Superior temporal gyrus (tissue), 1 donor: ENCODE measurements at regions not wholly inside any gene's neighbourhood (a gene's known extent, or its start where the extent isn't known, plus 50 kb on each side); places are given as distances from the start of the nearest gene placed in this dataset.

Source experiments
- DNase-seq: peaks from one replicate; pipeline ENCODE4 v3.0.0-alpha.2; 2016; ENCODE audit errors: extremely low spot score

DNA sequence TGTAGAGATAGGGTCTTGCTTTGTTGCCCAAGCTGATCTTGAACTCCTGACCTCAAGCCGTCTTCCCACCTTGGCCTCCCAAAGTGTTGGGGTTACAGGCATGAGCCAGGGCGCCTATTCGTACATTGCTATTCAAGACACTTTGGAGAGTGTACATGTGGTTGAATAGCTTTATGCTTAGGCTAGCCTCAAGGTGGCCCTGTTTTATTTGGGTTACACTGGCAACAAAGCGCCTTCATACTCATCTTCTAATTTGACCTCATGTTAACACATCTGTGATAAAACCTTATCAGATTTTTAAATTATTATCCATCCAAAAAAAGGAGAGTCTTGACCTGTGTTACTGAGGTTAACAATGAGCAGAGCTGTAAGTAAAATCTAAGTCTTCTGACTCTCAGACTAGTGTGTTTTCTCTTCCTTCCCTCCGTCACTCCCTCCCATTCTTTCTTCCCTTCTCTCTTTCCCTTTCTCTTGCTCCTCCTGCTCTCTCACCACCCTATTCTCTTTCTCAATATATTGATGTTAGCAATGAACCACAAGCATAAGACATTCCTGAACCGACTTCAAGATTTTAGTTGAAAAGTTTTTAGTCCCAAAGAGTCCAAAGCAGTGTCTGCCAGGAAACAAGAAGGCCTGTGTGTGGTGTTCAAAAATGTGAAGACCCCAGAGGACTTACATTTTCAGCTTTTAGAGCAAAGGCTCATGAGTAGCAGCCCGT lies 603.7 kb upstream of the CFAP20DC start:
- no peak for DNase-seq

DNA sequence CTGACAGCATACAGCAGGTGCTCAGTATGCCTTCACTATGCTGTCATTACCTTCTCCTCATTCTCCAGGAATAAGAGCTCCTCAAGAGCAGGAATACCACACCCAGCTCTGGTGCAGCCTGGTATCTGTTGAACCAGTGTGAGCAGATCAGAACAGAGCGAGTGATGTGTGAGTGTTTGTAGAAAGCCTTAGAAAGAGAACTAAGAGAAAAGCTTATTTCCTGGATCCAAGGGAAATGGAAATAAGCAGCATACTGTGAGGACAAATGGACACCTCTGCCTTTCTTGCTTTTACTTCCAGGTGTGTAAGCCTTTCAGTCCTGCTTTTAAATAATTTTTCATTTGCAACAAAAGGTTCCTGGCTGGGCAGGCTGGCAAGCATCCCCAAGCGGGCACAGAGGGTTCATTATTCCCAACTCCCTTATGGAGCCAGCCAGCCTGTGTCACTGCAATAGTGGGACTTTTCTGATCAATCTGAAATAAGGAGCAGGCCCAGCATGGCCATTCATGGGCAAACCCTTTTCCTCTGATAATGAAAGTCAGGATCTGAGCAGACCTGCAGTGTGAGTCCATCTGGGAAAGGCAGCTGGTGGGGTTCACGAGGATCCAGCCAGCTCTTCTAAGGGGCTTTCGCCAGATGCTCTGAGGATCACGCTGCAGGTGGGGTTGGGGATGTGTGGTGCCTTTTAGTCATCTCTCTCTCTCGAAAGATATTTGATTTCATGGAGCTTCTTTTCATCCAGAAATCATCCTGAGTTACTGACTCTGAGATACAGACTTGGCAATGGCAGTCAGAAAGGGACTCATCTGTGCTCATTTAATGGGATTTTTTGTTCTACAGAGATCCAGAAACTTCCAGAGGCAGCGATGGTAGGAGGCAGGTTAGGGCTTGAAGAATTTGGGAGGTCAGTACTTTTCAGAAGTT lies 594.9 kb upstream of the CFAP20DC start:
- DNase-seq: peak; percentile 64

DNA sequence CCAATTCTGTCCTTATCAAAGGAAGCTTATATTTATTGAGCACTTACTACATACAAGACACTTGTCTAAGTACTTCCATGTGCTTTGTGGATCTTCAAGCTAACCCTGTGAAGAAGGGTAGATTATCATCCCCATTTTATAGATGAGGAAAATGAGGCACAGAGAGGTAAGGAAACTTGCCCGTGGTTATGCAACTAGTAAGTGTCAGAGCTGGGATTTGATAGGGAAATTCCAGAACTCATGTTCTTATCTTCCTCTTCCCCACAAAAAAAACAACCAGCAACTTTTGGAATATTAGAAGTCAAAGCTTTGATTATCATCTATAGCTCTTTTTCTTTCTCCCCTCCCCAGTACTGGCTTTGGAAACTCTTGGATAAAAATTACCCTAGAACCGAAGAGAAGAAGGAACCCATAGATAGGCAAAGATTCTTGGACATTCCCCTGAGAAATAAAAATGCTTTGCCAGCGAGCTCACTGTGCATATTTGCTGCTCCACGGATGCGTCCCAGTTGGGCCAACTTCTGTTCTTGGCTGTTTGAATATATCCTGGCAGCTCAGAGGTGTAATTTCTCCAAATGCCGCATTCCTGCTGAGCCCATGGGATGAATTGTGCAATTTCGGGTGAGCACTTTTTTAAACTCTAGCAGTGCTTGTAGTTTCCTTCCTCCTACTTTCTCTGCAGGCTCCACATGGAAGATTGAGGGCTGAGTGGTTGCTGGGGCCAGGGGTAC lies 591.5 kb upstream of the CFAP20DC start:
- peak; percentile 42 for DNase-seq

DNA sequence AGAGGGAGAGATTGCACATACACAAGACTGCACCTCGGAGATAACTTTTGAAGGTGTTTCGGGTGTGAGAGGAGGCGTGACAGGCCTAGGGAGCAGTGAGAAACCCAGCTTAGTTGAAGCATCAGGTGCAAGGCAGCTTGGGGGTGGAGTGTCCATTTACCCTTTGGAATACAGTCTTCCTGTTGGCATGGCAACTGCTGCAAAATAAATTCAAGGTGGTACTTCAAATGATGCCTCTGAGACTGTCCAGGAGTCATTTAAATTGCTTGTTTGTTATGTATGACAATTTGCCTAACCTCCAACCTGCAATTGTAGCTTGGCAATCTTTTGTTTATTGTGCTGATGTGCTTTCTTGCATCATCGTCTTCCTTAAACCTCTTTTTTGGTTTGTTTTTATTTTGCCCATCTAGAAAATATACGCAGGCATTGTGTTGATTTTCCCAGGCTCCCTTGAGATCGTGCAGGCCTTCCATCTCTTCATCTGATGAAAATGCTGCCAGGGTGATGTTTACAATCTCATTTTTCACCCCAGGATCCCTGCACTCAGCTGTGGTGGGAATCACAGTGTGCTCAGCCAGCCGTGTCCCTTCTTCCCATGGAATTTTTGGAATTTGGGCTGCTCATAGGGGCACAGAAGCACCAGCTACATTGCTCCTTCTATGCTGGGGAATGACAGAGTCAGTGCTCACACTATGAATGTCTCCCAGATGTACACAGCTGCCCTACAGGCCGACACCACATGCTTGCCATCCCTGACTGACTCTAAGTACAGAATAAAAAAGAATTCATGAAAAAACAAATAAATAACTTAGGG lies 583.1 kb upstream of the CFAP20DC start:
- DNase-seq: no peak

DNA sequence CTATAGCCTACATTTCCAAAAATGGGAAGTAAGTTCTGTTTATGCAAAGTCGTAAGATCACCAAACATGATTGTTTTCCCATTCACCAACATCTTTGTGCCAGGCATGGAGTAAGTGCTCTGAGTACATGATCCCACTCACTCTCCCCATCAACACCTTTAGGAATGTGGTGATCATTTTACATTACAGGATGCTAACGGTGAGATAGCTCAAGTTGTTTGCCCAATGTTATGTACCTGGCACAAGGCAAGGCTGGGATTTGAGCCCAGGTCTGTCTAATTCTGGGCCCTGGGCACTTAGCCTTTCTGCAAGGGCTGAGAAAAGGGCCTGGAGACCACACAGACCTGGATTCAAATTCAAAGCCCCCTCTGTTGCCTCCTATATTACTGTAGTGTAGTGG lies 581.7 kb upstream of the CFAP20DC start:
- no peak for DNase-seq

DNA sequence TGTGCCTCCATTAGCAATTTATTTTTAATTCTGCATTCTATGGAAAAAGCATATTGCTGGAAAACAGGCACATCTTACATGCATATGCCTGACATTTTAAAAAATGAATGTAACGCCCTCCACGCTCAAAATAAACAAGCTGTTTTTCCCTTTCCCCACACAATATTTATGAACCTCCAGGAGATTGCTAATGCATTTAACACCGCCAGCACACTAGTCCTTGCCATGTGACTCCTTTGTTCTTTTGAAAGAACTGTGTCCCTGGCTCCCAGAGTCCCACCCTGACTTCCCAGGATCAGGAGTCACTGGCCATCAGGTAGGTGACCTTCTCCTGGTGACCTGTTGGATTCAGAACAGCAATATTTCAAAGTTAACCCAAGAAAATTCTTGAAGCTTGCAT lies 571.2 kb upstream of the CFAP20DC start:
- no peak for DNase-seq

DNA sequence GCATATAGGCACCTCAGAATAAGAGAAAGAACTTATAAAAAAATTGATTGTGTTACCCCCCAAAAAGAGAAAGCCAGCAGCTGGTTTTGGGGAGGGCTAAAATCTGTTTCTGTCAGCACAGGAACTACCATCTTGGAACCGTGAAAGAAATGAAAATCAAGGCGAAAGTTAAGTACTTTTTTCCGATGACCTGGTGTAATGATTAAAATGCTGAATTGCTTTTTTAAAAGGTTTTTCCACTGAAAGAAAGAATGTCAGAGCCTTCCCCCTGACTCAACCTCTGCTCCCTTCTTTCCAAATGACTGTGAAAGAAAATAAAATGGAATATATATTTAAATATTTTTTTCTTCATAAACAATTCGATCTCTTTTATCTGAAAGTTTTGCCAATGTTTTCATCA lies 570.5 kb upstream of the CFAP20DC start:
- DNase-seq: no peak

DNA sequence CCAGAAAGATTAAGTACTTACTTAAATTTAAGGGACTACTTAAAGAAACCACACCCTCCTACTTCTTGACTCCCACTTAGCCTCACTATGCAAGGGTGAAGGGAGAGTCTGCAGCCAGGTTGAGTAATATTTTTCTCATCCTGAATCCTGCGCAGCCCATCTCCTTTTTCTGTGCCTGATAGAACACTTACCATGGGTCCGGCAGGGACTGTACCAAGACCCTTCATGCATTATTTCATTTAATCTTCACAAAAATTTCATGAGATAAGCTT lies 562.6 kb upstream of the CFAP20DC start:
- no peak for DNase-seq

DNA sequence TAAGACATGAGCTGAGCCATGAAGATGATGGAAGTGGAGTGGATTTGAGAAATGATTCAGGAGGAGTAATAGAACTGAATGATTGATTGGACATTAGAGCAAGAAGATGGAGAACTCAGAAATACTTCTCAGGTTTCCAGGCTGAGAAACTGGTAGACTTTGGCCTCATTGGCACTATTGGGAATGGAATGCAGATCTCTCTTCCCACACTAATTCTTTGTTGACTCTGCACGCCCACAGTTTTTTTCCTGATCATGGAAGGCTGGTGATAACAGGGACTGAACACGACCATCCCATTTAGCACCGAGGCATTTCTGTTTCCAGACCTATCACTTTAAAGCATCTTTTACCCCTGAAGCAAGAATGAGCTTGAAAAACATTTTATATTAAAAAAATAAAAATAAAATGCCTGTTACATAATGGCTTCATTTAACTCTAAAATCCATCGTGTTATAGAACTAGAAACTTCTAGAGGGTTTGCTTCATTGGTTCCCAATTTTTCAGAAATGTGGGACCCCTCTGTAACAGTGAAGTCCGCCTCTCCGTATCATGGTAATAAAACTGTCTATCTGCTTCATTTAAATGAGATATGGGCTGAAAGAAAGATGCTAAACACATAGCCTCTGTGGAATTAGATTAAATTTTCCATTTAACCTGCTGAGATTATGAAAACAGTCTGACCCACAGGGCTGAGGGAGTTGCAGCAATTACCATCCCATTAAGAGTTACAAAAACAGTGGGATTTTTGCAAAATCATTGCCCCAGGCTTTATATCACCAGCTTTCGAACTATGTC lies 562.0 kb upstream of the CFAP20DC start:
- no peak for DNase-seq

DNA sequence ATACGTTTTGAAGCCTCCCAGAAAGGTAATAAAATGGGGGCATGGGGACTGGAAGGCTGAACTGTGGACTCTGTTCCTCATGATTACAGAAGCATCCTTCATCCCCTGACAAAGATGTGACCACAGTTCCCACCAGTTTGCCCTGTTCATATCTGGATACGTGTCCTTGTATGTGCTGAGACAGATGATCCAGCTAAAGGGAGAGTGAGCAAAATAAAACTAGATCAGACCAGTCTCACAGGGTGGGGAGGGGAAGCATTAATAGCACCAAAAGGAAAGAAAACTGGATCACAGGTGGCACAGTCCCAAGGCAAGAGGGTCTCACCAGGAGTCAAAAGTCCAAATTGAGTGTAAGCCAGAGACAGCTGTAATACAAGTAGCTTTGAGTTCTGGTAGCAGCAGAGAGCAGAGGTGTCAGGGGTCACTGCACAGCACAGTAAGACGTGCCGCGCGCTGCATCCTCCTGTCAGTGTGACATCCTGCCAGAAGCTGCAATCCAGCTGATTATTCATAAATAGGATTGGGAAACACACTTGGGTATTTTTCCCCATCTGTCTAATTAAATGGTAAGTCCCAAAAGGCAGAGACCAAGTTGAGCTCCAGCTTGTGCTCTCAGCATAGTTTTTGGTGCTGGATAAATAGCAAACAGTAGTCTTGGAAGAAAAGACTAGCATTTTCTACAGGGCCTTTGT lies 560.0 kb upstream of the CFAP20DC start:
- DNase-seq: no peak

DNA sequence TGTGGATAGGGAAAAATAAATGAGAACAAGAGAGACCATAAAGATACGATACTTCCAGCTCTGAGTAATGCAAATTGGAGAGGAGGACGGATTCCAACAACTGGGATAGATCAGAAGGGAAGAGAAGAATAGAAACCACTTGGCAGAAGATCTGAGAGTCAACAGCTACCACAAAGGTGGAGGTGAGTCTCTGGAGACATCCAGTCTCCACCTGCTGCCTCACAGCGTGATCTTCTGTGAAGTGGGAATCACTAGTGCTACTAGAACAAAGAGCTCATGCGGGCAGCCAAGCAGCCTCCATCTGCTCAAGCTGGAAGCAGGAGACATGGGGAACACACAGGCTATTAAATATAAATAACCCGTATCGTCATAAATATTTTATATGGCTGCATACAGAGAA lies 558.5 kb upstream of the CFAP20DC start:
- DNase-seq: no peak

DNA sequence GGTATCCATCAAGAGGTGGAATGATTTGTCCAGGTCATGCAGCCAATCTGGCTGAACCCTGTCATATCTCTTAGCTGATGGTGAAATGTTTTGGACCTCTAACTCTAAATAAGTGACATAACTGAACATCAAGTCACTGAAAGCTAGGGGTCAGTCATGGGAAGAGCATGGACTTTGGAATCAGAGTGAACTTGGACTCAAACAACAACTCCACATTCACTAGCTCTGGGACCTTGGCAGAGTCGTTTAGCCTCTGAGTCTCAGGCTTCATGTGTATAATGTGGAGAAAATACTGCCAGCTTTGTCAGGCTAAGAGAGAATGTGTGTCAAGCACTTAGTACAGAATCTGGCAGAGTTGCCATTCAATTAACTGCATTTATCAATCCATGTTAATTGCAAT lies 557.8 kb upstream of the CFAP20DC start:
- peak; percentile 40 for DNase-seq

DNA sequence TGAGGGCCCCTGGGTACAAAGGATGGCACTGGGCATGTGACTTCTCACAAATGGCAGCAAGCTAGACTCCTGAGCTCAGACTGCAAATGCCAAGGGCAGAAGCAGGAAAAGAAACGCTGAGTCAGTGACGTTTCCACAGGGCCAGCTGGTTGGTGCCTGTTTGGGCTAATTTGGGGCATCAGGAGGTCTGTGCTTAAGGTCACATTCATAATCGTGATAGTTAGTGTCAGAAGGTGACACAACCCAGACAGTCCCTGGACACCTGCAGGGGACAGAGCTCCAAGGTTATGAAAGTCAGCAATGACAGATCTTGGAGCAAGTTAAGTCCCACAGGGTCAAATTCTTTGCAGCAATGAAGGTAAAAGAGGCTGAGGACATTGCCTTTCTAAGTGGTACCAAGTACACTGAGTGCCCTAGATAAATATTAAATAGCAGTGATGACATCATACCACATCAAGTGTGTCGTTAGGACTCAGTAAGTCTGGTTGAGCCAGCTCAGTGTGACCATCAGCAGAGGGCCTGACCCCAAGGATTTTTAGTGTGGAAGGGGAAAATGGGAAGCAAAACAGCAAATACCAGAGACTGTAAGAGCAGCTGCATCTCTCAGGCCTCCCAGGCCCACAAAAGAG lies 556.9 kb upstream of the CFAP20DC start:
- DNase-seq: no peak

DNA sequence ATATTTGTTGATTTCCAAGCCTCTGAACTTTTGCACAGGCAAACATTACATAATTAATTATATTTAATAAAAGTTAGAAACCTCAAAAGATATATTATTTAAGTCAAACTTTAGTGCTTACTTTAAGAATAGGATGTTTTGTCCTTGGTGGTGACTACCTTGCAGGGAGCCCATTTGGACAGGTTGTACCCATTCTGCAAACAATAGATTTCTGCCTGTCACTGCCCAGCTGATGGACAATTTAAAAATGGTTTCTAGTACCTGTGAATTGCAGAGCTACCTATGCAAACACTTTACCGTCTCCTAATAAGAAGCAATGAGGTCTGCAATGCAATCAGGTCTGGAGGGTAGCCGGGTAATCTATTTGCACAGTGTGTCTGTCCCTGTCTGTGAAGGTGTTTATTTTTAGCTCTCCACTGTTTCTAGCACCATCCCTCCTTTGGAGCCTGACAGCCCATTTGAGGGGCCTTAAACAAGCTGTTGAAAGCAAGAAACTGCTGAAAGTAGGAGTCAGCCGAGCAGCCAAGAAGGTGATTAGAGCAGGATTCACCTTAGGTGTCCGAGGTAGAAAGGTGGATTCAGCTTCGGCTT lies 556.2 kb upstream of the CFAP20DC start:
- DNase-seq: no peak

DNA sequence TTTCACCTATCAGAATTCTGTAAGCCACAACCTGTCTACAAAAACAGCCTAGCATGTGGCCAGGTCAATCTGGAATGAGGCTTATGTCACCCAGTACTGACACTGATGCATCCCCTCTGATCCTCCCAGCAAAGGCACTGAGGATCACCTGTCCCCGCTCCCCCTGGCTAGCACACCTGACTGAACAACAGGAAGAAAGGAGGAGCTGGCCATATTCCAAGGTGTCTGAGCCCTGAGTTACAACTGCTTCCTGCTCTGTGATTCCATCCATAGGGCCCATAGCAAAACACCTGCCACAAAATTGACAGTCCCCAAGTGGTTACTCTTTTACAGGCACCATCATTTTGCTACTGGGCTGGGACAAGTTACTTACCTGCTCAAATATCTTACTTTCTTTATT lies 555.5 kb upstream of the CFAP20DC start:
- no peak for DNase-seq

DNA sequence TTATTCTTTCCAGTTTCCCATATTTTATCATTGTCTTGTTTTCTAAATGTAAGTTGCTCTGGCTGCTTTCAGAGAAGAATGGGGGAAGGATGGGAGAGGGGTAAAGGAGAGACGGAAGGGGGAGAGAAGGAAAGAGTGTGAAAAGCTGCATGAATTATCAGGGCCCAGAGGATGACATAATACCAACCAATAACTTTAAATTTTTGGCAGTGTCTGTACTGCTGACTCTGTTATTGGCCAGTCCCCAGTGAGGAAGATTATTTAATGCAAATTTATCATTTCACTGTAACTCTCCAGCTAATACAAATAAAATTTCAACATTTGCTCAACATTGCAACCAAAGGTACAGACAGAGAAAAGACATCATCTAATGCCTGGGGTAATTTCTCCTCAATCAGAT lies 551.7 kb upstream of the CFAP20DC start:
- no peak for DNase-seq

DNA sequence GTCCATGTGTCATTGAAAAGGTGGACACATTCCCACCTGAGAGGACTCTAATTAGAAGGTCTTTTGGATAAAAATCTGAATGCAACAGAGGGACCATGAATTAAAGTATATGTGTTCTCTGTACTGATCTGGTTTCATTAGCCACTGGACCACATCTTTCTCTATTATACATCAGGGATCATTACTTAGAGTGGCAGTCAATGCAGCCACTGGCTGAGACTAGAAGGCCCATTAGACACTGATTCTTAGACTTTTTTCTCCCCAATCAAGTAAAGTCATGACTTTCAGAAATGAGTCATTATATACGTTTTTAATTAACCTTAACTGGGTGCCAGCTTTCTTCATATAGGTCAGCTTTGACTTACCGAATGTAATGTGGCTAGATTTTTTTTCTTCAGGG lies 550.8 kb upstream of the CFAP20DC start:
- no peak for DNase-seq

DNA sequence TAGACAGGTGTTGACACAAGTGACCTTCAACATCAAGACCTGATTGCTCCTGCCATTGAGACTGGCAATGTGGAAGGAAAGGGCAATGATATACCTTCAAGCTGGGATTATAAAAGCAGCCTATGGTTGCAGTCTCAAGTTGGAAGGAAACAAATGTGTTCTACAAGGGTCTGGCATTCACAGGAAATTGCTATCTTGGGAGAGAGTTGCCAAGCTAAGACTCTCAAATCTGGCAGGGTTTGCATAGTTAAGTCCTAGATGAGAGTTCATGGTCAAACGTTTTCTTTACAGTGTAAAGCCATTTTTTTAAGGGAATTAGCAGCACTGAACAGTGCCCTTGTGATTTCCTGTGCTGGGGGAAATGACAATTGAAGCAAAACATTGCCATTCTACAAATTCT lies 546.9 kb upstream of the CFAP20DC start:
- DNase-seq: no peak

DNA sequence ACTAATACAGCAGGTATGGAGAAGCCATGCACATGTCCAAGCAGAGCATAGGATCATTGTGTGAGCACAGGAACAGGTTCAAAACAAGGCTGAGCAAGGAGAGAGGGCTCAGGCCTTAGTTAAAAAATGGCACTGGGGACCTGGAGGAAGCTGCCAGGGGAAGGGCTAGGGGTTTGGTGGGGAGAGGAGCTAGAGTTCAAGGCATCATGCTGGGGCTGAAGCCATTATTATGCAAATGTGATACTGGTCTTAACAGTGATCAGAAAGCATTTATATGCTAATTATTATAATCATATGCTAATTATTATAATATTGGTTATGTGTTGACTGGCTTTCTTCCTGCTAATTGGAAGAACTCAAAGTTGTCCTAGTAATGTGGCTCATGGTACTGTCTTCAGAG lies 546.0 kb upstream of the CFAP20DC start:
- no peak for DNase-seq

DNA sequence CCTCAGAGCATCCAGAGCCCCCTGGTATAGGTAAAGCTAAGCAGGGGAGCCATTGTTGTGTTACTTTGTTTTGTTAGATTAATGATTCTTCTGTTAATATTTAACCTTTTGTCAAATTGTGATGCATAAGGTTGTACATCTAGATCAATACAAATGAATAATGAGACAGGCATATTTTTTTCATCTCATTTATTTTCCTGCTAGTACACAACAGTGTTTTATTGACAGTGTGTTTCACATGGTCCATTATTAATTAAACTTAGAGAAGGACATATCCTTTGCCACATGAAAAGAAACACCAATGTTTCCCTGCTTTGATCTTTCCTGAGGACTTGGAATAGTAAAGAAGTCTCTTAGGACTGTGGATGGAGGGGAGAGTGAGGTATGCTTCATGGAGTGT lies 543.6 kb upstream of the CFAP20DC start:
- no peak for DNase-seq
